ENCODE measurements at regions not wholly inside any gene's neighbourhood (a gene's known extent, or its start where the extent isn't known, plus 50 kb on each side); places are given as distances from the start of the nearest gene placed in this dataset.

DNA sequence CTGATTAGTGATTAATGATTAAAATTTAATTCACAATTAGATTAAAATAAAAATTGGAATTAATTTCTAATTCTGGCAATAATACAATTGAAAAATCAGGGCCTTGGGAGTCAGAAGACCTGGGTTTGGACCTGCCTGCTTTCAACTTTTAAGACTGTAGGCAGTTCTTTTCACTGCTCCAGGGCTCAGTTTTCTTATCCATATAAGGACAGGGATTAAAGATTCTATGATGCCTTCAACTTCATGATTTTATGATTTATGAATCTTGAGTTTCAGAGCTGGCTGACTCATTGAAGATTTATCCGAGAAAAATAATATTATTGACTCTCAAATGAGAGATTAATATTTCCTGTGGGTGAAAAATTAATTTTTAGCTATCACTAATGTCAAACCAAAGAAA, 208.6 kb upstream of the ANKH start:
- no peak for DNase-seq (ENCODE audit: low read depth)
- TF ChIP-seq CTCF (IDR thresholded peaks at IDR 0.05; ENCODE audit: low read length, missing control alignments) = no peak

DNA sequence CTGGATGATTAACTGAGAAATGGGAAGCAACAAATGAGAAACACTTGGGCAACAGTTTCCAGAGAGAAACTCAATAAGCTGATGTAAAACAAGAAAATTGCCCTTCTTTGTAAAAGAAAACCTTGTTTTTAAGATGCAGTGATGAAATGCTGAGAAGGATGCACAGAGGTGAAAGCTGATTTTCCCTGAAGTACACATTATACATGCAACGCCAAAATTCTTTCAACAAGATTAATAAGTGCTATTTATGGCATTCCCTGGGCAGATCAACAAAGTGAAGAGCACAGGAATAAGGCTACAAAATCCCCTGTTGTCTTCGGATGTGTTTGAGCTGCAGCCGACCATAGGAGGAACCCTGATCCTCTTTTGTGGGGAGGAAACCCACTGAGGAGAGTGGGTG, 208.0 kb upstream of the ANKH start:
- no peak for DNase-seq (ENCODE audit: low read depth)

More for the DNA sequence above, 208.6 kb upstream of the ANKH start:
- no peak overlapping the region for H3K4me3 ChIP-seq (replicated peaks; ENCODE audit: low read depth, low read length)

GRCh38 chr5:15074651-15075050, 203.1 kb upstream of the ANKH start:
- DNase-seq (ENCODE audit: low read depth) = peak; percentile 12
- no peak for TF ChIP-seq CTCF (IDR thresholded peaks at IDR 0.05; ENCODE audit: low read length, missing control alignments)
- no peak overlapping the region for H3K4me3 ChIP-seq (replicated peaks; ENCODE audit: low read depth, low read length)

More for the DNA sequence above, 208.0 kb upstream of the ANKH start:
- no peak for TF ChIP-seq CTCF (IDR thresholded peaks at IDR 0.05; ENCODE audit: low read length, missing control alignments)
- H3K4me3 ChIP-seq (replicated peaks; ENCODE audit: low read depth, low read length) = no peak overlapping the region

- no peak for TF ChIP-seq CTCF (IDR thresholded peaks at IDR 0.05; ENCODE audit: low read length, missing control alignments)
- no peak for DNase-seq (ENCODE audit: low read depth)
- H3K4me3 ChIP-seq (replicated peaks; ENCODE audit: low read depth, low read length) = no peak overlapping the region
Observed at GRCh38 chr5:15073453-15073852, 201.9 kb upstream of the ANKH start.

DNA sequence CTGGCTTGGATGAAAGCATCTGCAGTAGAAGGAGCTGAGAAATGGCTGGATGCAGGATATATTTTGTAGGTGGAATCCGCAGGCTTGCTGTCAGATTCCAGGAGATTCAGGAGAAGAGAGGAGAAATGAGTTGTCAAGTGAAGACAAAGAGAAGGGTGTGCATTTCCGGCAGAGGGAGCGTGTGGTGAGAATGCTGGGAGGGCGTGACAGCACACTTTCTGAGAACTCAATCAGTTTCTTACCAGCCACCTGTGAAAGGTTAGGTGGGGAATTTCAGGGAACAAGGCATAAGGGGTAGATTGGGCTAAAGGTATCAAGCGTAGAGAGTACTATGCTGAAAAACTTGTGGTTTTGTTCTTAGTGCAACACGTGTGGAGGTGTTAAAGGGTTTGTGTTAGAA, 199.3 kb upstream of the ANKH start:
- TF ChIP-seq CTCF (IDR thresholded peaks at IDR 0.05; ENCODE audit: low read length, missing control alignments) = no peak
- H3K4me3 ChIP-seq (replicated peaks; ENCODE audit: low read depth, low read length) = no peak overlapping the region
- DNase-seq (ENCODE audit: low read depth) = no peak

GRCh38 chr5:15069407-15069905, 197.9 kb upstream of the ANKH start:
- H3K4me3 ChIP-seq (replicated peaks; ENCODE audit: low read depth, low read length) = no peak overlapping the region
- no peak for DNase-seq (ENCODE audit: low read depth)
- TF ChIP-seq CTCF (IDR thresholded peaks at IDR 0.05; ENCODE audit: low read length, missing control alignments) = no peak

DNA sequence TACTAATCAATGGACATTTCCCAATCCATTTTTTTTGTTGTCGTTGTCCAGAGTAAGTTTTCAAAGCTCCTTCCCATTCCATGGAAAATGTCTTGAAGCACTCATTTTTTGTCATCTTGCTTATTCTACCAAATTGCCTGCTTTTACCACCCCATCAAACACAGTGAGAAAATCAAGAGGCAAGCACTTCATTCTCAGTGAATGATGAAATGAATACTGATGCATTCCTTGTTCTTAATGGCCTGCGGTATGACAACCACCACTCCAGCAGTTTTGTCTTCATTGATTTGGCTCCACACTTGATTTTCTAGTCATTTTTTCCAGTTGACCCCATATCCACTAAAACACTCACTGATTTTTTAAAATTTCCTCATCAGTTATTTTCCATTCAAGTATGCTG, 193.5 kb upstream of the ANKH start:
- TF ChIP-seq CTCF (IDR thresholded peaks at IDR 0.05; ENCODE audit: low read length, missing control alignments) = no peak
- H3K4me3 ChIP-seq (replicated peaks; ENCODE audit: low read depth, low read length) = no peak overlapping the region
- DNase-seq (ENCODE audit: low read depth) = no peak
